ENCODE measurements at regions not wholly inside any gene's neighbourhood (a gene's known extent, or its start where the extent isn't known, plus 50 kb on each side); places are given as distances from the start of the nearest gene placed in this dataset.

DNA sequence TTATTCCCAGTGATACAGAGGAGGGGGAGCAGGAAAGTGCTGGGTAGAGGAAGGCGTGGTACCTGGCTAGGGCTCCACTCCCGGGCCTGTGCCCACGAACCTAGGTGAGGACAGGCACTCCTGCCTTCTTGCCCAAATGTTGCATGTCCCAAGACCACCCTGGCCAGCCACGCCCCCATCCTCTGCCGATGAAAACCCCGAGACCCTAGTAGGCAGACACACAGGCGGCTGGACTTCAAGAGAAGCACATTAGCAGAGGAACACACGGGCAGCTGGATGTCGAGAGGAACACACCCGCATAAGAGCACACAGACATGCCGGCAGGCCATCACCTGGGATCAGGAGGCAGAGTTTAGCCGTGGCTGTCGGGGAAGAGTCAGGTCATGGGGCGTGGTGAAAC is 1386.5 kb upstream of the GOT2 start:
- no peak for DNase-seq (ENCODE audit: low read depth in 2 of 2)
- H3K4me3 ChIP-seq (replicated peaks in 1 of 2; ENCODE audit: low read depth in 2 of 2, low read length in 2 of 2): no peak overlapping the region
- TF ChIP-seq, protein P1, sequence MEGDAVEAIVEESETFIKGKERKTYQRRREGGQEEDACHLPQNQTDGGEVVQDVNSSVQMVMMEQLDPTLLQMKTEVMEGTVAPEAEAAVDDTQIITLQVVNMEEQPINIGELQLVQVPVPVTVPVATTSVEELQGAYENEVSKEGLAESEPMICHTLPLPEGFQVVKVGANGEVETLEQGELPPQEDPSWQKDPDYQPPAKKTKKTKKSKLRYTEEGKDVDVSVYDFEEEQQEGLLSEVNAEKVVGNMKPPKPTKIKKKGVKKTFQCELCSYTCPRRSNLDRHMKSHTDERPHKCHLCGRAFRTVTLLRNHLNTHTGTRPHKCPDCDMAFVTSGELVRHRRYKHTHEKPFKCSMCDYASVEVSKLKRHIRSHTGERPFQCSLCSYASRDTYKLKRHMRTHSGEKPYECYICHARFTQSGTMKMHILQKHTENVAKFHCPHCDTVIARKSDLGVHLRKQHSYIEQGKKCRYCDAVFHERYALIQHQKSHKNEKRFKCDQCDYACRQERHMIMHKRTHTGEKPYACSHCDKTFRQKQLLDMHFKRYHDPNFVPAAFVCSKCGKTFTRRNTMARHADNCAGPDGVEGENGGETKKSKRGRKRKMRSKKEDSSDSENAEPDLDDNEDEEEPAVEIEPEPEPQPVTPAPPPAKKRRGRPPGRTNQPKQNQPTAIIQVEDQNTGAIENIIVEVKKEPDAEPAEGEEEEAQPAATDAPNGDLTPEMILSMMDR (IDR thresholded peaks at IDR 0.05; ENCODE audit: low read depth, low read length): no peak

DNA sequence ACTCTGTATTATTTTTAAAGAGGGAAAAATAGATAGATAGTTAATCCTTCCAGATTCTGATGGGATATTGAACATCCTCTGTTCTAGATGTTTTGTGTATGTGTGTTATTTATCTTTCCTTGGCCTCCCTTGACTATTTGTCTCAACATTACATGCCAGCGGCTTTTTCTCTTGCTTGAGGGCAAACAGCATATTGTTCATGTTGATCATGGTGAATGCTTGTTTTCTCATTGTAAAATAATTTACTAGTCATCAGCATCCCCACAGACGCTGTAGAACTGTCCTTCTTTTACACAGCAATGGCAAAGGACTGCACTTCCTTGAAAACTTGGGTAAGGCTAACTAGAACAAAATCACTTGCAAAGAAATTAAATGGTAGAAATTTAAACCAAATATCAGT is 1376.4 kb upstream of the GOT2 start:
- DNase-seq (ENCODE audit: low read depth in 2 of 2): no peak
- no peak overlapping the region for H3K4me3 ChIP-seq (replicated peaks in 1 of 2; ENCODE audit: low read depth in 2 of 2, low read length in 2 of 2)
- TF ChIP-seq, protein P1 (IDR thresholded peaks at IDR 0.05; ENCODE audit: low read depth, low read length): no peak

DNA sequence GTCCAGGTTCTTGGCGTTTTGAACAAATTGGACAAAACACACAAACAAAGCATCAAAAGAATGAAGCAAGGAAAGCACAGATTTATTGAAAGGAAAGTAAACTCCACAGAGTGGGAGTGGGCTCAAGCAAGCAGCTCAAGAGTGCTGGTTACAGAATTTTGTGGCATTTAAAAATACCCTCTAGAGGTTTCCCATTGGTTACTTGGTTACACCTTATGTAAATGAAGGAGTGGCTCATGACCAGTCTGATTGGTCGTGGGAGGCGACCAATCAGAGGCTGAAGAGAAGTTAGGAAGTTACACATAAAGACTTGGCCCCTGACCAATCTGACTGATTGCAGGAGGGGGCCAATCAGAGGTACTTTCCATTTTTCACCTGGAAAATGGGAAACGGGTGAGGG is 1373.8 kb upstream of the GOT2 start:
- TF ChIP-seq, protein P1 (IDR thresholded peaks at IDR 0.05; ENCODE audit: low read depth, low read length): no peak
- H3K4me3 ChIP-seq (replicated peaks in 1 of 2; ENCODE audit: low read depth in 2 of 2, low read length in 2 of 2): no peak overlapping the region

DNA sequence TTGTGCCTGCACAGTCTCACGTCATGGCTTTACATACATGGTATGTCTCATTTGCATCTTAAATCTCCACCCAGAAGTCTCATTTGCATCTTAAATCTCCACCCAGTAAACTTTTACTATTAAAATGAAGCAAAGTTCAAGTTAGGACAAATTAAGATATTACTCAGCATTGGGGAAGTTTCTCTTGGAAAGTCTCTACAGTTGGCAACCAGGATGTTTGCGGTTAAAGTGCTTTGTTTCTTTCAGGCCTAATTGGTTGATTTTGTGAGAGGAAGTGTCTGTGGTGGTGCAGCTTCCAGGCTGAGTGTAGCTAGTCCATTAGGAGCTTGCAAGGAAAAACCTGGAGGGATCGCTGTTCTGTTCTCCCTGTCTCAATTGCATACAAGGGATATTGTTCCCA is 1373.3 kb upstream of the GOT2 start:
- TF ChIP-seq, protein P1 (IDR thresholded peaks at IDR 0.05; ENCODE audit: low read depth, low read length): no peak
- no peak overlapping the region for H3K4me3 ChIP-seq (replicated peaks in 1 of 2; ENCODE audit: low read depth in 2 of 2, low read length in 2 of 2)
- DNase-seq (ENCODE audit: low read depth in 2 of 2): peak; percentile 2 to 4

More for the DNA sequence above, 1373.8 kb upstream of the GOT2 start:
- DNase-seq (ENCODE audit: low read depth in 2 of 2): no peak

DNA sequence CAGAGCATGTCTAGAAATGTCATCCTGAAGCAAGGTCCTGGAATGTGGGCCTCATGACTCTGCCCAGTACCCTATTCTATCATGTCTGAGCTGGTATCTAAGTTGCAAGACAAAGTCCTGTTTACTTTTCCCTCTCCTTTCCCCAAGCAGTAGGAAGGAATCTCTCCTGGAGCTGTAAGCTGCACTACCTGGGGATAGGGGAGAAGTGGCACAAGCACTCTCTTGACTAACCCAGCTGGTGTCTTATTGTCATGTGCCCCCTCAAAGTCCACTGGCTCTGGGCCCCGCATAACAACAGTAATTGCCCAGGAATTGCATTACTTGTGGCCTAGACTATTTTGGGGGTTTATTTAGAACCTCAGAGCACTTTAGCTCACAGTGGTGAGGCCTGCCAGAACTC is 1366.3 kb upstream of the GOT2 start:
- TF ChIP-seq, protein P1 (IDR thresholded peaks at IDR 0.05; ENCODE audit: low read depth, low read length): no peak
- DNase-seq (ENCODE audit: low read depth in 2 of 2): no peak
- H3K4me3 ChIP-seq (replicated peaks in 1 of 2; ENCODE audit: low read depth in 2 of 2, low read length in 2 of 2): no peak overlapping the region

DNA sequence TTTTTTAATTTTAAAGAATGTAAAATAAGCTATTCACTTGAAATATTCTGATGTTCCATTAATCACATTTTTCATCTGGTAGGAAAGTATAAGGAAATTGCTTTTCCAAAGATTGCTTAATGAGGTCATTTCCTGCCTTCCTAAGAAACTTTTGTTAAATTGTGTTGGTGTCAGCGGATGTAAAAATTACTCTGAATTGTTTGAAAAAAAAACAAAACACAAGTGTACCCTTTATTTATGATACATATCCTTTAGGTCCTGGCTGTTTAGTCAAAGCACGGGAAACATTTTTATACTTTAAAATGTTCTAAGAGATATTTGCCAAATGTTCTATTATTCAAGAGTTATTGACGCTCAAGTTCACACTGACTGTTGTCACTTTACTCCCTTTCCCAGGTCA is 1357.4 kb upstream of the GOT2 start:
- H3K4me3 ChIP-seq (replicated peaks in 1 of 2; ENCODE audit: low read depth in 2 of 2, low read length in 2 of 2): no peak overlapping the region
- no peak for DNase-seq (ENCODE audit: low read depth in 2 of 2)
- TF ChIP-seq, protein P1 (IDR thresholded peaks at IDR 0.05; ENCODE audit: low read depth, low read length): no peak

DNA sequence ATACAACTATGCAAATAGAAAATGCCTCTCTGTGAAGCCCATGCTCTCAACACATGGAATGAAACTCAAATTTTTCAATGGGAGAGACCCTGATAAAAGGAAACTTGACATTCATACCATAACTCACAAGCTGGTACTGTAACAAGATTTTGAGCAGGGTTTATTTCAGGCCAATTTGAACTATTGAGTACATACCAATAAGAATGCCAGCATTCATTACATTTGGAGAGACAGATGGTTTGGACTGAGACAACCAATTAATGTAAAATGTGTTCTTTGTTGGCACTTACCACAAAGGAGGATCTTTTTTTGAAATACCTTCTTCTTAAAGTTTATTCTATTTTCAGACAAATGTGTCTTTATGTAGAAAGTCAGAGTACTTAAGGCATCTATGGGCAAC is 1357.0 kb upstream of the GOT2 start:
- DNase-seq (ENCODE audit: low read depth in 2 of 2): no peak
- no peak overlapping the region for H3K4me3 ChIP-seq (replicated peaks in 1 of 2; ENCODE audit: low read depth in 2 of 2, low read length in 2 of 2)
- TF ChIP-seq, protein P1 (IDR thresholded peaks at IDR 0.05; ENCODE audit: low read depth, low read length): no peak
